B cell (primary cell): ENCODE measurements at regions not wholly inside any gene's neighbourhood (a gene's known extent, or its start where the extent isn't known, plus 50 kb on each side); places are given as distances from the start of the nearest gene placed in this dataset.

Experiments
- ATAC-seq: fragments of 200-7000 bp; cut with Tn5 transposase; one replicate; pipeline ENCODE4 v1.10.0; 2021; ENCODE audit warnings: low read depth, mild to moderate bottlenecking, moderate number of reproducible peaks, moderate library complexity
- CTCF ChIA-PET: fragments of 350-600 bp; sonication (Branson Sonifier 250); formaldehyde crosslinking; loops from one replicate; lab custom pipeline; 2021; ENCODE audit warnings: antibody characterized with exemption, inconsistent platforms; lab: Charles Lee
- POLR2A ChIA-PET: fragments of 350-600 bp; sonication (Branson Sonifier 250); formaldehyde crosslinking; loops from one replicate; lab custom pipeline; 2021; ENCODE audit warnings: antibody characterized with exemption; lab: Charles Lee
- DNase-seq: peaks from one replicate; pipeline ENCODE4 v3.0.0; 2013
- H2AFZ ChIP-seq: 2 replicates; pipeline ENCODE4 v1.6.1; 2012; ENCODE audit warnings: mild to moderate bottlenecking, low read depth, low read length; ENCODE audit not compliant: insufficient read depth, poor library complexity, severe bottlenecking
- H3K27ac ChIP-seq, 2 donors: 1 replicate in 1 of 2; 2 replicates in 1 of 2; pipeline ENCODE4 v1.5.1; 2012 to 2013; ENCODE audit warnings: low read length in 2 of 2, mild to moderate bottlenecking in 2 of 2, moderate library complexity in 1 of 2
- H3K27me3 ChIP-seq, 4 experiments: fragments of 200-600 bp in 1 of 4; sonication (generic) in 1 of 4; replicated peaks in 1 of 4; 1 replicate in 2 of 4; 2 replicates in 2 of 4; pipeline versions ENCODE4 v1.6.1 to v1.7.0; 2013 to 2016; ENCODE audit warnings: low read length in 3 of 4, mild to moderate bottlenecking in 2 of 4, mixed read lengths in 1 of 4, moderate library complexity in 1 of 4; ENCODE audit not compliant: insufficient read depth in 4 of 4, control insufficient read depth in 3 of 4; ENCODE audit errors: control extremely low read depth in 1 of 4
- H3K36me3 ChIP-seq, 2 experiments: replicated peaks in 1 of 2; 1 replicate in 1 of 2; 2 replicates in 1 of 2; pipeline versions ENCODE4 v1.6.1 to v1.7.1; 2013; ENCODE audit warnings: low read length in 1 of 2; ENCODE audit not compliant: insufficient read depth in 2 of 2, control insufficient read depth in 1 of 2; ENCODE audit errors: control extremely low read depth in 1 of 2, extremely low read depth in 1 of 2
- H3K4me1 ChIP-seq, 2 donors: fragments of 200-600 bp in 1 of 2; sonication (generic) in 1 of 2; 1 replicate in 1 of 2; 2 replicates in 1 of 2; pipeline versions ENCODE4 v1.5.1 to v1.6.1; 2013 to 2017; ENCODE audit warnings: low read length in 2 of 2; ENCODE audit not compliant: control insufficient read depth in 2 of 2, insufficient read depth in 2 of 2
- H3K4me2 ChIP-seq: replicated peaks from 2 replicates; pipeline ENCODE3; 2012; ENCODE audit warnings: mild to moderate bottlenecking, low read depth, low read length; ENCODE audit not compliant: poor library complexity, severe bottlenecking
- H3K4me3 ChIP-seq, 5 experiments: fragments of 200-600 bp in 1 of 5; sonication (generic) in 1 of 5; 1 replicate in 3 of 5; 2 replicates in 2 of 5; pipeline versions ENCODE4 v1.5.1 to v1.7.0; 2011 to 2016; ENCODE audit warnings: low read length in 4 of 5, mild to moderate bottlenecking in 4 of 5, low read depth in 2 of 5, control low read depth in 1 of 5, moderate library complexity in 1 of 5; ENCODE audit not compliant: insufficient read depth in 1 of 5; ENCODE audit errors: control extremely low read depth in 1 of 5, extremely low read depth in 1 of 5
- H3K79me2 ChIP-seq: fragments of 200-600 bp; sonication (generic); one replicate; pipeline ENCODE4 v1.6.0; 2016; ENCODE audit warnings: low read length; ENCODE audit not compliant: control insufficient read depth, insufficient read depth
- H3K9ac ChIP-seq: fragments of 200-600 bp; sonication (generic); 2 replicates; pipeline ENCODE4 v1.6.1; 2017; ENCODE audit warnings: mild to moderate bottlenecking, low read length, moderate library complexity
- H3K9me3 ChIP-seq, 3 donors: one replicate each; pipeline versions ENCODE4 v1.6.1 to v1.7.1; 2013; ENCODE audit warnings: low read length in 2 of 3; ENCODE audit not compliant: control insufficient read depth in 2 of 3, insufficient read depth in 1 of 3; ENCODE audit errors: control extremely low read depth in 1 of 3
- H4K20me1 ChIP-seq: 2 replicates; pipeline ENCODE4 v1.6.0; 2012; ENCODE audit warnings: mild to moderate bottlenecking, low read length; ENCODE audit not compliant: insufficient read depth, control insufficient read depth, poor library complexity, severe bottlenecking
- H3K27ac Mint-ChIP-seq: one replicate; pipeline ENCODE4 v1.8.0; 2021; ENCODE audit warnings: mixed read lengths
- H3K27me3 Mint-ChIP-seq: one replicate; pipeline ENCODE4 v1.8.0; 2021; ENCODE audit warnings: mixed read lengths
- H3K4me1 Mint-ChIP-seq: one replicate; pipeline ENCODE4 v1.8.0; 2021; ENCODE audit warnings: mixed read lengths
- H3K4me3 Mint-ChIP-seq: one replicate; pipeline ENCODE4 v1.8.0; 2021; ENCODE audit warnings: mixed read lengths
- H3K9me3 Mint-ChIP-seq: one replicate; pipeline ENCODE4 v1.8.0; 2022; ENCODE audit warnings: mixed read lengths; ENCODE audit not compliant: insufficient read depth
- EZH2 ChIP-seq: IDR thresholded peaks from 2 replicates; pipeline ENCODE4 v1.6.1; 2012; ENCODE audit warnings: borderline replicate concordance, low read depth, mild to moderate bottlenecking, moderate library complexity, low read length; ENCODE audit not compliant: insufficient read depth, poor library complexity, severe bottlenecking
- WGBS: methylation state at CpG from one replicate; pipeline ENCODE4 v1.1.5; 2013; ENCODE audit warnings: missing lambda C conversion rate; ENCODE audit not compliant: insufficient coverage; 5-methylcytosine and 5-hydroxymethylcytosine counted together
- intact Hi-C: fragments of 100-400 bp; cut with micrococcal nuclease; formaldehyde crosslinking; loops from one replicate; pipeline ENCODE4 v1.10.0; 2022
- TF ChIP-seq, protein P1 (sequence below): fragments of 200-600 bp; IDR thresholded peaks from one replicate; pipeline ENCODE4 v1.8.0; 2022; ENCODE audit warnings: antibody characterized with exemption, mild to moderate bottlenecking

GRCh38 chr18:56517761-56518160, 120.6 kb downstream of the TXNL1 start:
- no peak overlapping the region for H3K4me3 Mint-ChIP-seq
- Histone ChIP-seq H3K9me3 (peaks cover 0 to 3% (median 1%) of the 10 kb centered on the region in 3 donors), H3K27me3 (peaks cover 0 to 6% (median 0%) of the 10 kb centered on the region in 4 experiments), H3K4me1 (no peaks in the 10 kb centered on the region), H3K4me3 (no peak overlapping the region), H3K79me2 (no peaks in the 10 kb centered on the region), H3K36me3 (no peaks in the 10 kb centered on the region), H3K27ac (no peak overlapping the region), H3K9ac (no peak overlapping the region), H4K20me1 (no peaks in the 10 kb centered on the region), H3K4me2 (no peak overlapping the region), H2AFZ (no peak overlapping the region)
- DNase-seq: no peak
- peaks cover 4% of the 10 kb centered on the region for H3K27me3 Mint-ChIP-seq
- ATAC-seq: no peak
- intact Hi-C loops: no loop called here
- no peak overlapping the region for H3K27ac Mint-ChIP-seq
- ChIA-PET POLR2A (no interaction called here), CTCF (no interaction called here)
- no peaks in the 10 kb centered on the region for H3K9me3 Mint-ChIP-seq
- H3K4me1 Mint-ChIP-seq: no peaks in the 10 kb centered on the region
- TF ChIP-seq, protein P1, sequence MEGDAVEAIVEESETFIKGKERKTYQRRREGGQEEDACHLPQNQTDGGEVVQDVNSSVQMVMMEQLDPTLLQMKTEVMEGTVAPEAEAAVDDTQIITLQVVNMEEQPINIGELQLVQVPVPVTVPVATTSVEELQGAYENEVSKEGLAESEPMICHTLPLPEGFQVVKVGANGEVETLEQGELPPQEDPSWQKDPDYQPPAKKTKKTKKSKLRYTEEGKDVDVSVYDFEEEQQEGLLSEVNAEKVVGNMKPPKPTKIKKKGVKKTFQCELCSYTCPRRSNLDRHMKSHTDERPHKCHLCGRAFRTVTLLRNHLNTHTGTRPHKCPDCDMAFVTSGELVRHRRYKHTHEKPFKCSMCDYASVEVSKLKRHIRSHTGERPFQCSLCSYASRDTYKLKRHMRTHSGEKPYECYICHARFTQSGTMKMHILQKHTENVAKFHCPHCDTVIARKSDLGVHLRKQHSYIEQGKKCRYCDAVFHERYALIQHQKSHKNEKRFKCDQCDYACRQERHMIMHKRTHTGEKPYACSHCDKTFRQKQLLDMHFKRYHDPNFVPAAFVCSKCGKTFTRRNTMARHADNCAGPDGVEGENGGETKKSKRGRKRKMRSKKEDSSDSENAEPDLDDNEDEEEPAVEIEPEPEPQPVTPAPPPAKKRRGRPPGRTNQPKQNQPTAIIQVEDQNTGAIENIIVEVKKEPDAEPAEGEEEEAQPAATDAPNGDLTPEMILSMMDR: no peak
- TF ChIP-seq EZH2: no peak
- WGBS: 100% methylated on average over 4 of the region's 9 CpGs

DNA sequence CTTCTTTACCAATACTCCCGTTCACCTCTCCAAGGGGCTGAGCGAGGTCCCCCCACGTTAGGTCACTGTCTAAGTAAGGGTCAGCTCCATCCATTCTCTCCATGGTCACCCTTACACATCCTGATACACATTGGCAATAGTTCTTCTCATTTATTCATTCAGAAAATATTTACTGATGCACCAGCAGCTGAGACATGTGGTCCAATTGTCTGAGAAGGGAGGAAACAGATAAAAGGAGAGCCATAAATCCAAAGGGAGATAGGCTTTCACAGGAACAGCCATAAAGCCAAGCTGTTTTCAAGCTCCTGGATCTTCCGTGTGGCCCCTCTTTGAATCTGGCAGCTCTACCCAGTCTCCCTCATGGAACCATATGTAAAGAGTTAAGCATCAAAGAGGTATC, 121.2 kb downstream of the TXNL1 start:
- no peak overlapping the region for H3K27ac Mint-ChIP-seq

More for the DNA sequence above, 121.2 kb downstream of the TXNL1 start:
- TF ChIP-seq, protein P1: no peak
- no peak for TF ChIP-seq EZH2
- Histone ChIP-seq H3K36me3 (no peaks in the 10 kb centered on the region), H3K4me3 (no peak overlapping the region), H3K9me3 (peaks cover 0 to 3% (median 1%) of the 10 kb centered on the region in 3 donors), H3K27me3 (peaks cover 0 to 6% (median 0%) of the 10 kb centered on the region in 4 experiments), H2AFZ (no peak overlapping the region), H3K27ac (no peak overlapping the region), H4K20me1 (no peaks in the 10 kb centered on the region), H3K4me1 (no peaks in the 10 kb centered on the region), H3K4me2 (no peak overlapping the region), H3K79me2 (no peaks in the 10 kb centered on the region), H3K9ac (no peak overlapping the region)
- ChIA-PET CTCF (no interaction called here), POLR2A (no interaction called here)
- Mint-ChIP-seq H3K27me3 (peaks cover 4% of the 10 kb centered on the region), H3K4me1 (peaks cover 1% of the 10 kb centered on the region), H3K4me3 (no peak overlapping the region), H3K9me3 (no peaks in the 10 kb centered on the region)
- no peak for DNase-seq
- 91% methylated on average over 3 of the region's 4 CpGs for WGBS
- no peak for ATAC-seq
- intact Hi-C loops: no loop called here
